Peyer's patch (tissue), 4 donors: ENCODE measurements at regions not wholly inside any gene's neighbourhood (a gene's known extent, or its start where the extent isn't known, plus 50 kb on each side); places are given as distances from the start of the nearest gene placed in this dataset.

Source experiments
- POLR2A ChIP-seq, 2 donors: fragments of 450-650 bp; IDR thresholded peaks; one replicate each; pipeline ENCODE4 v1.5.1; 2017; ENCODE audit warnings: antibody characterized with exemption in 2 of 2, mild to moderate bottlenecking in 2 of 2, moderate library complexity in 2 of 2
- TF ChIP-seq, protein P1 (sequence below), 6 experiments: fragments of 450-650 bp in 4 of 6; fragments of 200-600 bp in 2 of 6; sonication (generic) in 1 of 6; IDR thresholded peaks; one replicate each; pipeline ENCODE4 v1.5.1; 2017 to 2019; ENCODE audit warnings: antibody characterized with exemption in 6 of 6, mild to moderate bottlenecking in 3 of 6, moderate library complexity in 1 of 6

DNA sequence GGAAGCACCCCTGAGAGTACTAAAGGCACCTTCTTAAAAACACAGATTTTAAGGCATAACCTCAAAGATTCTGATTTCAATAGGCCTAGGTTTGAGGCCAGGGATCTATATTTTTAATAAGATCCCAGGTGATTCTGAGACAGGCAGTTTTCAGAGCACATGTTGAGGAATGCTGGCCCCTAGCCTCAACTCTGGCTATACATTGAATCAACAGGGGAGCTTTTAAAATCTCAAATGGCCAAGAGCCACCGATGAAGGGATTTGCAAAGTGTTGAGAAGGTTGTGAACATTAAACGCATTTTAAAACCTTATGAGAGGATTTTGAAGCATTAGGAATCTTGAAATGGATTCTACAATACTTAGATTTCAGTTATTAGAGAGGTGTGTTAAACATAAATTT is 268.8 kb upstream of the ARHGEF26 start:
- TF ChIP-seq, protein P1, sequence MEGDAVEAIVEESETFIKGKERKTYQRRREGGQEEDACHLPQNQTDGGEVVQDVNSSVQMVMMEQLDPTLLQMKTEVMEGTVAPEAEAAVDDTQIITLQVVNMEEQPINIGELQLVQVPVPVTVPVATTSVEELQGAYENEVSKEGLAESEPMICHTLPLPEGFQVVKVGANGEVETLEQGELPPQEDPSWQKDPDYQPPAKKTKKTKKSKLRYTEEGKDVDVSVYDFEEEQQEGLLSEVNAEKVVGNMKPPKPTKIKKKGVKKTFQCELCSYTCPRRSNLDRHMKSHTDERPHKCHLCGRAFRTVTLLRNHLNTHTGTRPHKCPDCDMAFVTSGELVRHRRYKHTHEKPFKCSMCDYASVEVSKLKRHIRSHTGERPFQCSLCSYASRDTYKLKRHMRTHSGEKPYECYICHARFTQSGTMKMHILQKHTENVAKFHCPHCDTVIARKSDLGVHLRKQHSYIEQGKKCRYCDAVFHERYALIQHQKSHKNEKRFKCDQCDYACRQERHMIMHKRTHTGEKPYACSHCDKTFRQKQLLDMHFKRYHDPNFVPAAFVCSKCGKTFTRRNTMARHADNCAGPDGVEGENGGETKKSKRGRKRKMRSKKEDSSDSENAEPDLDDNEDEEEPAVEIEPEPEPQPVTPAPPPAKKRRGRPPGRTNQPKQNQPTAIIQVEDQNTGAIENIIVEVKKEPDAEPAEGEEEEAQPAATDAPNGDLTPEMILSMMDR (IDR thresholded peaks at IDR 0.05), result no peak
- no peak for TF ChIP-seq POLR2A (IDR thresholded peaks at IDR 0.05)
